ENCODE measurements at regions not wholly inside any gene's neighbourhood (a gene's known extent, or its start where the extent isn't known, plus 50 kb on each side); places are given as distances from the start of the nearest gene placed in this dataset.

GRCh38 chr17:79203657-79204056 lies 129.0 kb downstream of the ENGASE start:
- TF ChIP-seq CEBPB (IDR thresholded peaks at IDR 0.05): no peak
- no peak for TF ChIP-seq NFIC (IDR thresholded peaks at IDR 0.05)
- TF ChIP-seq EP300 (IDR thresholded peaks at IDR 0.05; ENCODE audit: borderline replicate concordance): no peak

DNA sequence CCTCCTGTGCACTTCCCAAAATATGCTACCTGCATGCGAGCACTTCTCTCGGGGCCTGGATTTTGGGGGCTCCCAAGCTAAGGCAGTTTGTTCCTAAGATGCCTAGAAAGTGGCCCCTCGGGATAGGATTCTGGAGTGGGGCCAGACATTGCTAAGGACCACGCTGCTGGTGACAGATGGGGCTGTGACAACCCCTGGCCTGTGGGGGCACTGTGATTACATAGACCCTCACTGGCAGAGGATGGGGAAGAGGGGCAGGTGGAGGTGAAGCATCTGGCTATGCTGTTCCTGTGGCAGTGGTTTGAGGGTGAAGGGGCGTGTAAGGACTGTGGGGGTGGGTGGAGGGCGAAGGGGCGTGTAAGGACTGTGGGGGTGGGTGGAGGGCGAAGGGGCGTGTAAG lies 128.4 kb downstream of the ENGASE start:
- TF ChIP-seq TCF12 (IDR thresholded peaks at IDR 0.05; ENCODE audit: low read depth): no peak
- no peak for TF ChIP-seq NFIC (IDR thresholded peaks at IDR 0.05)
- TF ChIP-seq RAD21 (IDR thresholded peaks at IDR 0.05; ENCODE audit: low read depth): no peak
- no peak for TF ChIP-seq REST (IDR thresholded peaks at IDR 0.05; ENCODE audit: low read depth)
- no peak for TF ChIP-seq YY1 (IDR thresholded peaks at IDR 0.05; ENCODE audit: low read depth)
- TF ChIP-seq FOXM1 (IDR thresholded peaks at IDR 0.05; ENCODE audit: borderline replicate concordance, low read depth): no peak
- TF ChIP-seq EP300 (IDR thresholded peaks at IDR 0.05; ENCODE audit: borderline replicate concordance): no peak
- TF ChIP-seq TAF1 (IDR thresholded peaks at IDR 0.05; ENCODE audit: low read depth): no peak
- no peak for TF ChIP-seq TEAD4 (IDR thresholded peaks at IDR 0.05)
- TF ChIP-seq, protein P1, sequence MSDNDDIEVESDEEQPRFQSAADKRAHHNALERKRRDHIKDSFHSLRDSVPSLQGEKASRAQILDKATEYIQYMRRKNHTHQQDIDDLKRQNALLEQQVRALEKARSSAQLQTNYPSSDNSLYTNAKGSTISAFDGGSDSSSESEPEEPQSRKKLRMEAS (IDR thresholded peaks at IDR 0.05): no peak
- TF ChIP-seq, protein P2, sequence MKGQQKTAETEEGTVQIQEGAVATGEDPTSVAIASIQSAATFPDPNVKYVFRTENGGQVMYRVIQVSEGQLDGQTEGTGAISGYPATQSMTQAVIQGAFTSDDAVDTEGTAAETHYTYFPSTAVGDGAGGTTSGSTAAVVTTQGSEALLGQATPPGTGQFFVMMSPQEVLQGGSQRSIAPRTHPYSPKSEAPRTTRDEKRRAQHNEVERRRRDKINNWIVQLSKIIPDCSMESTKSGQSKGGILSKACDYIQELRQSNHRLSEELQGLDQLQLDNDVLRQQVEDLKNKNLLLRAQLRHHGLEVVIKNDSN (IDR thresholded peaks at IDR 0.05): no peak
- TF ChIP-seq EGR1 (IDR thresholded peaks at IDR 0.05): no peak
- no peak for TF ChIP-seq ZBTB7A (IDR thresholded peaks at IDR 0.05; ENCODE audit: low read depth)
- TF ChIP-seq CEBPB (IDR thresholded peaks at IDR 0.05): no peak
- TF ChIP-seq CREB1 (IDR thresholded peaks at IDR 0.05; ENCODE audit: low read depth): no peak

DNA sequence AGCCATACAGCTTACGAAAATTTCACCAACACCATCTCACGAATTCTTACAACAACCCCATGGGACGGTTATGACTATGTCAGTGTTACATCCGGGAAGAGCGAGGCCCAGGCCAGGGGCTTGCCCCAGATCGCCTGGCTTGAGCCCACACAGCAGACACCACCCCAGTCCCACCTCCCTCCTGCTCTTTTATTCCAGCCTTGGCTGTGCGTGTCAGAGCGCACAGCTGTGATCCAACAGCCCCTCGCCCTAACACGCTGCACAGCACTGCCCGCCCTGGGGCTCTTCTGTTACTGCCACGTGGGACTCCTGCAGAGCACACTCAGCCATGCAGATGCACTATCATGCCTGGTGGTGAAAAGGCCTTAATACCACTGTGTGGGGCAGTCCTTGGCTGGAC lies 127.9 kb downstream of the ENGASE start:
- no peak for TF ChIP-seq EP300 (IDR thresholded peaks at IDR 0.05; ENCODE audit: borderline replicate concordance)

DNA sequence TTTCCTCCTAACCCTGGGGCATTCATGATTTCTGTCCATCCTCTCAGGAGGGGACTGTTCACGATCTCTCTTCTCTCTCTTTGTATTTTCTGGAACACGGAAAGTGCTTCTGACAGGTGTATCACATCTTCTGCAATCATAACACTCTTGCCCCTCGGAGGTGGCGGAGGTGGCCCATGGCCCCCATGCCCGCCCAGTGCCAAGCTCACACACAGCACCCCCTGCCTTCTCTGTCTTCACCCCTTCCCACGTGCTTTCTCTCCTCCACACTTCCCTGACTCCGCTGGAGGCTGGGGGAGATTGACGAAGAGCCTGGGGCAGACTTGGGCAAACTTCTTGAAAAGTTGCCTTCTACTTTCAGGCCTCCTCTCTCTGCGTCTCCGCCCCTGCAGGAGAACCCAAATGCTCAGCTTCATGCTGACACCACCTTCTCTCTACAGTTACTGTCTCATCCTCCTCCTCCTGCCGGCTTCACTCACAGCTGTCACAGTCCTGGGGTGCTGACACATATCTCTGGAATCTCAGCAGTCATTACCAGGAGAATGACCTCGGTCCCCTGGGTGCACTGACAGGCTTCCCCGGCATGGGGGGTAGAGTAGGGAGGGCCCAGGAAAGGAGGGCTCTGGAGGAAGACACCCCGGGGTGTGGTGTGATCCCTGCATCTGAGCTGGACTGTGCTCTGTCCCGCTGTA lies 127.1 kb downstream of the ENGASE start:
- no peak for TF ChIP-seq TCF12 (IDR thresholded peaks at IDR 0.05; ENCODE audit: low read depth)
- TF ChIP-seq TAF1 (IDR thresholded peaks at IDR 0.05; ENCODE audit: low read depth): no peak
- TF ChIP-seq EP300 (IDR thresholded peaks at IDR 0.05; ENCODE audit: borderline replicate concordance): no peak

GRCh38 chr17:79201119-79201518 lies 126.5 kb downstream of the ENGASE start:
- TF ChIP-seq TCF12 (IDR thresholded peaks at IDR 0.05; ENCODE audit: low read depth) (no peak), EGR1 (IDR thresholded peaks at IDR 0.05) (no peak), NFIC (IDR thresholded peaks at IDR 0.05) (no peak), ZBTB7A (IDR thresholded peaks at IDR 0.05; ENCODE audit: low read depth) (no peak)
- TF ChIP-seq, protein P1 (IDR thresholded peaks at IDR 0.05): no peak

DNA sequence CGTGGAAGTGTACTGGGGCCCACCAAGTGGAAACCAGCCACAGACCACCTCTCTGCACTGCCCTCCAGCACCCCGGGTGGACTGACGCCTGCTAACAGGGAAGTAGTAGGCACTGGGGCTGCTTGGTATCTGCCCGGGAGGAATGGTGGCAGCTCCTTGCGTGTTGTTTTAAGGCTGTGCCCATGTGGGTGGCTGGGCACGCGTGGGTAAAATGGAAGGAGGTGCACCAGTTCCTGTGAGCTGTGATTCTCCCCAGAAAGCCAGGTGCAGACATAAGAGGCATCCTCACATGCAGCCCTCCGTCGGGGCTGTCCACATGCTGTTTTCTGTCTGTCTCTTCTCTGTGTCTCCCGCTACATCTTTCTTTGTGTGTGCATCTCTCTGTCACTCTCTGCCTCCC lies 122.3 kb downstream of the ENGASE start:
- TF ChIP-seq CREB1 (IDR thresholded peaks at IDR 0.05; ENCODE audit: low read depth): no peak
- no peak for TF ChIP-seq NFIC (IDR thresholded peaks at IDR 0.05)
- no peak for TF ChIP-seq EP300 (IDR thresholded peaks at IDR 0.05; ENCODE audit: borderline replicate concordance)
- TF ChIP-seq YY1 (IDR thresholded peaks at IDR 0.05; ENCODE audit: low read depth): no peak
- no peak for TF ChIP-seq ZBTB7A (IDR thresholded peaks at IDR 0.05; ENCODE audit: low read depth)
- TF ChIP-seq, protein P1 (IDR thresholded peaks at IDR 0.05): no peak
- TF ChIP-seq TAF1 (IDR thresholded peaks at IDR 0.05; ENCODE audit: low read depth): no peak
- no peak for TF ChIP-seq FOXM1 (IDR thresholded peaks at IDR 0.05; ENCODE audit: borderline replicate concordance, low read depth)
- no peak for TF ChIP-seq CEBPB (IDR thresholded peaks at IDR 0.05)
- TF ChIP-seq RAD21 (IDR thresholded peaks at IDR 0.05; ENCODE audit: low read depth): no peak
- TF ChIP-seq, protein P2 (IDR thresholded peaks at IDR 0.05): no peak
- no peak for TF ChIP-seq EGR1 (IDR thresholded peaks at IDR 0.05)
- no peak for TF ChIP-seq TCF12 (IDR thresholded peaks at IDR 0.05; ENCODE audit: low read depth)

GRCh38 chr17:79192503-79193351 lies 118.1 kb downstream of the ENGASE start:
- TF ChIP-seq REST (IDR thresholded peaks at IDR 0.05; ENCODE audit: low read depth) (peak; percentile 97), NFIC (IDR thresholded peaks at IDR 0.05) (no peak)
